GM06990 (cell line): ENCODE measurements at regions not wholly inside any gene's neighbourhood (a gene's known extent, or its start where the extent isn't known, plus 50 kb on each side); places are given as distances from the start of the nearest gene placed in this dataset.
"Not testable (repeated sequence)": the region's sequence is repeated elsewhere in the genome, so short reads cannot be mapped to it uniquely, and the experiment has no call there.

Source experiments
- DNase-seq: peaks from one replicate; pipeline ENCODE4 v3.0.0-alpha.2; 2011; ENCODE audit not compliant: insufficient read length; ENCODE audit errors: extremely low read depth
- H3K27me3 ChIP-seq: replicated peaks from 2 replicates; pipeline ENCODE4 v1.6.0; 2011; ENCODE audit warnings: low read length; ENCODE audit not compliant: control insufficient read depth, insufficient read depth
- H3K36me3 ChIP-seq: 2 replicates; pipeline ENCODE4 v1.5.1; 2011; ENCODE audit warnings: low read length; ENCODE audit not compliant: control insufficient read depth, insufficient read depth
- H3K4me3 ChIP-seq: replicated peaks from 2 replicates; pipeline ENCODE4 v1.5.1; 2011; ENCODE audit warnings: low read depth, mild to moderate bottlenecking, control low read depth, low read length
- TF ChIP-seq, protein P1 (sequence below): IDR thresholded peaks from 2 replicates; pipeline ENCODE4 v1.5.1; 2011; ENCODE audit warnings: low read length, control low read depth, mild to moderate bottlenecking, inconsistent platforms; ENCODE audit not compliant: insufficient read depth, poor library complexity, severe bottlenecking

DNA sequence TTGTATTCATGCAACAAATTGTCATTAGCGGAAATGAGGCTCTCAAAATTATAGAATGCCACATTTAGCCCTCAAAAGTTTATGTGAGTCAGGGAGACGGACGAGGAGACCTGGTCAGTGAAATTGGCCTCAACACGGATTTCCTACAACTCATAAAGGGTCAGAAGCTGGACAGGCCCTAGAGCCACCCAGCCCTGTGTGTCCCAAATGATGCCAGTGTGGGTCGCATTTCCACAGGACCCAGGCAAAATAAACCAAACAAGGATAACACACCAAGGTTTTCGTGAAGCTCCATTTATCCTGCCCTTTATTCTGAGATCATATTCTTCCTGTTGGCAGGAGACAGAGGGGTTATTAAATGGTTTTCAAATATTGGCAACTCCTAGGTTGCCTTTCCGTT, 72.0 kb upstream of the COL5A1 start:
- Histone ChIP-seq H3K27me3 (no peaks in the 10 kb centered on the region; the same call in none of the 2 replicates), H3K4me3 (no peak overlapping the region), H3K36me3 (no peaks in the 10 kb centered on the region)
- TF ChIP-seq, protein P1, sequence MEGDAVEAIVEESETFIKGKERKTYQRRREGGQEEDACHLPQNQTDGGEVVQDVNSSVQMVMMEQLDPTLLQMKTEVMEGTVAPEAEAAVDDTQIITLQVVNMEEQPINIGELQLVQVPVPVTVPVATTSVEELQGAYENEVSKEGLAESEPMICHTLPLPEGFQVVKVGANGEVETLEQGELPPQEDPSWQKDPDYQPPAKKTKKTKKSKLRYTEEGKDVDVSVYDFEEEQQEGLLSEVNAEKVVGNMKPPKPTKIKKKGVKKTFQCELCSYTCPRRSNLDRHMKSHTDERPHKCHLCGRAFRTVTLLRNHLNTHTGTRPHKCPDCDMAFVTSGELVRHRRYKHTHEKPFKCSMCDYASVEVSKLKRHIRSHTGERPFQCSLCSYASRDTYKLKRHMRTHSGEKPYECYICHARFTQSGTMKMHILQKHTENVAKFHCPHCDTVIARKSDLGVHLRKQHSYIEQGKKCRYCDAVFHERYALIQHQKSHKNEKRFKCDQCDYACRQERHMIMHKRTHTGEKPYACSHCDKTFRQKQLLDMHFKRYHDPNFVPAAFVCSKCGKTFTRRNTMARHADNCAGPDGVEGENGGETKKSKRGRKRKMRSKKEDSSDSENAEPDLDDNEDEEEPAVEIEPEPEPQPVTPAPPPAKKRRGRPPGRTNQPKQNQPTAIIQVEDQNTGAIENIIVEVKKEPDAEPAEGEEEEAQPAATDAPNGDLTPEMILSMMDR: no peak
- no peak for DNase-seq

DNA sequence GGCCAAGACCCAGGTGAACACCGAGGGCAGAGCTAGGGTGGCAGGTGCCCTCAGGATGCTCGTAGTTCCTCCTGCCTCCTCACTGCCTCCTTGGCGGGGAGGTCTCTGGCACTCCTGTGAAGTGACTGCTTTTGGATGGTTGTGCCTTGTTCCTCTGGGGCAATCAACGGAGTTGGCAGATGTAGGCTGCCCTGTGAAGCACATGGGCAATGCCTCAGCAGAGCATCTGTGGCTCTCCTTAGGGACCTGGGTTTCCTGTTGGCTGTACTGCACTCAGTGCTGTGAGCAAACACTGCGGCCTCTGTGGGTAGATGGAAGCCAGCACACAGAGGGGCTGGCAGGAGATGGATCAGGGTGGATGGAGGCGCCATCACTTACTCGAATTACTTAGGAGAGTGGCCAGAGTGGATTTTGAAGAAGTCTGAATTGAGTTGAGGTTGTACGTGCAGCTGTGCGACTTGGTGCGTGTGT, 71.4 kb upstream of the COL5A1 start:
- TF ChIP-seq, protein P1: no peak
- no peak for DNase-seq
- Histone ChIP-seq H3K27me3 (no peaks in the 10 kb centered on the region; the same call in none of the 2 replicates), H3K36me3 (no peaks in the 10 kb centered on the region), H3K4me3 (no peak overlapping the region)

DNA sequence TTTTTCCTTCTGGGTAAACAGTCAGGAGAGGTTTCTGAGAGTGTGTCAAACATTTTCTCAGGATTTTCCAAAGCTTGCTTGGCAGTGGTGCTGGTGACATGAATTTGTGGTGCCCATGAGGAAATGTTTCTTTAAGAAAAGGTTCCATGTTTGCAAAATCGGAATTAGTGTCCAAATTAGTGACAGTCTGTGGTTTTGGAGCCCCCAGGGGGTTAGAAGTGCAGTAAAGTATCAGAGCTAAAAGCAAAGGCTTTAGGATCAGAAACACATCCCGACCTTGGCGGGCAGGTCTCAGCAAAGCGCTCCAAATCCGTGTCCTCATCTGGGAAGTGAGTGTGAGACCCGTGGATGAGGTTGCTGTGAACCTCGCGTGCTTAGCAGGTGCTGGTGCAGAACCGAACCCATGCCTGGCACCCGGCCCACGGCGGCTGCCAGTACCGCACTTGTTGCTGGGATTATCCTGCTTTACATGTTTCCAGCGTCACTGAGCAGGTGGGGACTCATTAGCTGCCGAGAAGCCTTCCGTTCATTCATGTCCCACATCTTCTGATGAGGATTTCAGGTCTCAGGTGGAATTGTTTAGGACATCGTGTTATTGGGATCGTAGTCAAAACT, 70.8 kb upstream of the COL5A1 start:
- no peaks in the 10 kb centered on the region for H3K36me3 ChIP-seq
- H3K27me3 ChIP-seq: no peaks in the 10 kb centered on the region; the same call in none of the 2 replicates
- TF ChIP-seq, protein P1: no peak
- no peak for DNase-seq
- H3K4me3 ChIP-seq: no peak overlapping the region

DNA sequence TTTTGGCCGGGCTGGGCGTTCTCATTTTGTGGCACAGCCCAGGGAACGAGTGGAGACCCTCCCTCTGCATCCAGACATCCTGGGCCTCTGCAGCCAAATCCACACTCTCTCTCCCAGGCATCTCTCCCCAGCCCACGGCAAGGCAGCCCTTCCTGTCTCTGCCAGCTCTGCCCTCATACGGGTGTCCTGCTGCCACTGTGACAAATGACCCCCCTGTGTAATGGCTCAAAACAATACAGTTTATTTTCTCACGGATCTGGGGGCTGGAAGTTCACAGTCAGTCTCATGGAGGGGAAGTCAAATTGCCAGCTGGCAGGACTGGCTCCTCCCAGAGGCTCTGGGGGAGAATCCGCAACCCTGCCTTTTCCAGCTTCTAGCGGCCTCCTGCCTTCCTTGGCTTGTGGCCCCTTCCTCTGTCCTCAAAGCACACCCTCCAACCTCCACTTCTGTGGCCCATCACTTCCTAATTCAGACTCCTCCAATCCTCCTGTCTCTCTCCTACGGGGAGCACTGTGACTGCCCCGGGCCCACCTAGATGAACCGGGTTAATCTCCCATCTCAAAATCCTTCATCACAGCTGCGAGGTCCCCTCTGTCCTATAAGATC, 70.2 kb upstream of the COL5A1 start:
- Histone ChIP-seq H3K27me3 (no peaks in the 10 kb centered on the region; the same call in none of the 2 replicates), H3K4me3 (no peak overlapping the region)
- DNase-seq: no peak

GRCh38 chr9:134571946-134572917, 69.4 kb upstream of the COL5A1 start:
- Histone ChIP-seq H3K27me3 (no peaks in the 10 kb centered on the region; the same call in none of the 2 replicates), H3K36me3 (no peaks in the 10 kb centered on the region), H3K4me3 (no peak overlapping the region)
- TF ChIP-seq, protein P1: no peak
- peak; percentile 28 for DNase-seq

More for the DNA sequence above, 70.2 kb upstream of the COL5A1 start:
- TF ChIP-seq, protein P1: no peak
- no peaks in the 10 kb centered on the region for H3K36me3 ChIP-seq

DNA sequence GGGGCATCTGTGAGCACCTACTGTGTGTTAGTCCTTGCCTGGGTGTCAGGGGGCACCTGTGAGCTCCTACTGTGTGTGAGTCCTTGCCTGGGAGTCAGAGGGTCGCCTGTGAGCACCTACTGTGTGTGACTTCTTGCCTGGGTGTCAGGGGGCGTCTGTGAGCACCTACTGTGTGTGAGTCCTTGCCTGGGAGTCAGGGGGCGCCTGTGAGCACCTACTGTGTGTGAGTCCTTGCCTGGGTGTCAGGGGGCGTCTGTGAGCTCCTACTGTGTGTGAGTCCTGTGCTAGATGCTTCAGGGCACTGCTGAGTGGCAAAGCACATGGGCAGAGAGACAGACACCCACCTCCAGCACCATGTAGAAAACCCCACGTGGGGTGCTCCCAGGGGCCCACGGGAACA, 66.9 kb upstream of the COL5A1 start:
- not testable (repeated sequence) for DNase-seq, H3K27me3 ChIP-seq, H3K36me3 ChIP-seq, H3K4me3 ChIP-seq
